Cardiac muscle cell (in vitro differentiated cells and primary cell): ENCODE measurements at regions not wholly inside any gene's neighbourhood (a gene's known extent, or its start where the extent isn't known, plus 50 kb on each side); places are given as distances from the start of the nearest gene placed in this dataset.

ENCODE experiments used
- DNase-seq, 2 donors: peaks; one replicate each; pipeline versions ENCODE4 v3.0.0 to v3.0.0-alpha.2; 2010 to 2017; ENCODE audit warnings: low read depth in 1 of 2, low spot score in 1 of 2
- H3K27ac ChIP-seq: fragments of 200-600 bp; sonication (generic); 2 replicates; pipeline ENCODE4 v1.5.1; 2016
- H3K27me3 ChIP-seq: fragments of 200-600 bp; sonication (generic); 2 replicates; pipeline ENCODE4 v1.6.0; 2016; ENCODE audit warnings: control low read depth
- H3K36me3 ChIP-seq: fragments of 200-600 bp; sonication (generic); 2 replicates; pipeline ENCODE4 v1.5.1; 2016; ENCODE audit warnings: control low read depth
- H3K4me1 ChIP-seq: fragments of 200-600 bp; sonication (generic); 2 replicates; pipeline ENCODE4 v1.8.1; 2017; ENCODE audit warnings: low read depth, mild to moderate bottlenecking, mixed run types
- H3K4me3 ChIP-seq: fragments of 200-600 bp; sonication (generic); 2 replicates; pipeline ENCODE4 v1.5.1; 2016; ENCODE audit warnings: mild to moderate bottlenecking
- H3K9me3 ChIP-seq: fragments of 200-600 bp; sonication (generic); 2 replicates; pipeline ENCODE4 v1.5.1; 2017; ENCODE audit warnings: low read depth, mild to moderate bottlenecking, control low read depth
- TF ChIP-seq, protein P1 (sequence below): IDR thresholded peaks from 2 replicates; pipeline ENCODE4 v1.5.1; 2012; ENCODE audit warnings: low read depth, mild to moderate bottlenecking, low read length

DNA sequence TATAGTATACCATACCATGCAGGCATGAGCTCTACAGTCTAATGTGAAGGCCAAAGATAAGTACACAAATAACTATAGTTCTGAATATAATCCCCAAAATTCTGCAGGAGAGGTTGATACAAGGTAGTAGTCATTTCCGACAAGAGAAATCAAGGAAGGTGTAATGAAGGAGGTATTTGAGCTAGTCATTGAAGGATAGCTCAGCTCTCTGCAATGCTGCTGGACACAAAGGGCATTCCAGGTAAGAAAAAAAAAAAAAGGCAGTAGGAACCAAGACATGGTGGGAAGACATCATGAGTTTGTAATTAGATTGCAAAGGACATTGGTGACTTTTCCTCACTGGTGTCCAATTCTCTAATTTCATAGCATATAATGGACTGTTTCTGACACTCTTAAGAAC is 285.3 kb downstream of the AHR start:
- H3K9me3 ChIP-seq = no peaks in the 10 kb centered on the region
- TF ChIP-seq, protein P1, sequence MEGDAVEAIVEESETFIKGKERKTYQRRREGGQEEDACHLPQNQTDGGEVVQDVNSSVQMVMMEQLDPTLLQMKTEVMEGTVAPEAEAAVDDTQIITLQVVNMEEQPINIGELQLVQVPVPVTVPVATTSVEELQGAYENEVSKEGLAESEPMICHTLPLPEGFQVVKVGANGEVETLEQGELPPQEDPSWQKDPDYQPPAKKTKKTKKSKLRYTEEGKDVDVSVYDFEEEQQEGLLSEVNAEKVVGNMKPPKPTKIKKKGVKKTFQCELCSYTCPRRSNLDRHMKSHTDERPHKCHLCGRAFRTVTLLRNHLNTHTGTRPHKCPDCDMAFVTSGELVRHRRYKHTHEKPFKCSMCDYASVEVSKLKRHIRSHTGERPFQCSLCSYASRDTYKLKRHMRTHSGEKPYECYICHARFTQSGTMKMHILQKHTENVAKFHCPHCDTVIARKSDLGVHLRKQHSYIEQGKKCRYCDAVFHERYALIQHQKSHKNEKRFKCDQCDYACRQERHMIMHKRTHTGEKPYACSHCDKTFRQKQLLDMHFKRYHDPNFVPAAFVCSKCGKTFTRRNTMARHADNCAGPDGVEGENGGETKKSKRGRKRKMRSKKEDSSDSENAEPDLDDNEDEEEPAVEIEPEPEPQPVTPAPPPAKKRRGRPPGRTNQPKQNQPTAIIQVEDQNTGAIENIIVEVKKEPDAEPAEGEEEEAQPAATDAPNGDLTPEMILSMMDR = no peak
- DNase-seq = no peak
- no peaks in the 10 kb centered on the region for H3K4me1 ChIP-seq
- H3K36me3 ChIP-seq = no peaks in the 10 kb centered on the region
- H3K27ac ChIP-seq = no peak overlapping the region
- H3K27me3 ChIP-seq = no peaks in the 10 kb centered on the region
- H3K4me3 ChIP-seq = no peak overlapping the region

DNA sequence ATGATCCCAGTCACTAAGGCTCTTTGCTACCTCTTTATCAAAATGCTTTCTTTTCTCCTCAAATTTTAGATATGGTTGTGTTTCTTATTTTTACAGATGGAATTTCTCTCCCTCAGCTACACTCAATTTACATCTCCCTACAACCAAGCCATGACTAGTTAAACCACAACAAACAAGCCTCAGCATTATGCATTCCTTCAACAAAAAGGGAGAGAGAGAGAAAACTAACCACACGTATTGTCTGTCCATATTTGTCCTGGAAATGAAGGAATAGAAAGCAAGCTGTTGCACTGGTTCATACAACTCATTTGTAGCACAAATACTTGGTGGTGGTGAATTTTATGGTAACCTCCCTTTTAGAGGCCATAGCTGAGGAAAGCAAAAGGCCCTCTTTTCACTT is 286.4 kb downstream of the AHR start:
- Histone ChIP-seq H3K27ac (no peak overlapping the region), H3K36me3 (no peaks in the 10 kb centered on the region), H3K4me1 (no peaks in the 10 kb centered on the region), H3K9me3 (no peaks in the 10 kb centered on the region), H3K4me3 (no peak overlapping the region), H3K27me3 (no peaks in the 10 kb centered on the region)
- TF ChIP-seq, protein P1 = no peak
- DNase-seq = peak in 1 of 2 donors; percentile 42

DNA sequence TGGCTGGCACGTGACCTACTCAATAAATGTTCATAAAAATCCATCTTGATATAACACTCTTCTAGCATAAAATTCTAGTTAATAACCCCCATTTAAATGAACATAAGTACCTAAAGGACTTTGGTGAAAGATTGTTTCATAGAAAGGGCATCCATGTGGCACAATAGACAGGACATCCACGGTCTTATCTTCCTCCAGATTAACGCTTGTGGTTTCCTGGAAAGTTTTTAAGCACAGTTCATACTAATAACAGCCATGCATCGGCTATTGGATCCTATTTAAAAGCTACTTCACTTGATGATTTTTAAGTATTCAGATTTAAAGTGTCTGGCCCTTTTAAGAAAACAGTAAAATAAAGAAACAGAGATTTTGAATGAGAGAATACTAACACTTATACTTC is 288.3 kb downstream of the AHR start:
- peak in 1 of 2 donors; percentile 16 for DNase-seq
- TF ChIP-seq, protein P1 = no peak
- H3K27ac ChIP-seq = no peak overlapping the region

DNA sequence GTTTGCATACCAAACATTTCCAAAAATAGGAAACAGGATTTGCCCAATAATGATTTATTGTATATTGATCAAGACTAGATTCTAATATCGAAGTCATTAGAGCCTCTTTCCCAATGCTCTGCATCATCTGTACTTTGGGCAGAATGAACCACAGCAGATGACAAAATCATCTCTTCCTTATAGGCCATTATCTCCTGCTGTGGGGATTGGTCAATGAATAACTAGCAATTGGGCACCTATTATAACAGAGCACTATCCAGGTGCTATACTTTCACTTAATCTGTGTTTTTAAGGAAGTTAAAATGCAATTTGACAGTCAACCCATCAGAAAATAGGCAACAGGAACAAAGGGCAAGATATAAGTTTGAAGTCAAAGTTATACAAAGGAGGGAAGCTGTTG is 290.3 kb downstream of the AHR start:
- no peak for DNase-seq
- no peak overlapping the region for H3K27ac ChIP-seq
- TF ChIP-seq, protein P1 = no peak
- no peaks in the 10 kb centered on the region for H3K9me3 ChIP-seq
- no peaks in the 10 kb centered on the region for H3K4me1 ChIP-seq
- no peaks in the 10 kb centered on the region for H3K27me3 ChIP-seq
- H3K4me3 ChIP-seq = no peak overlapping the region
- H3K36me3 ChIP-seq = no peaks in the 10 kb centered on the region

More for the DNA sequence above, 288.3 kb downstream of the AHR start:
- no peaks in the 10 kb centered on the region for H3K36me3 ChIP-seq
- H3K4me1 ChIP-seq = no peaks in the 10 kb centered on the region
- no peaks in the 10 kb centered on the region for H3K27me3 ChIP-seq
- H3K9me3 ChIP-seq = no peaks in the 10 kb centered on the region
- no peak overlapping the region for H3K4me3 ChIP-seq

DNA sequence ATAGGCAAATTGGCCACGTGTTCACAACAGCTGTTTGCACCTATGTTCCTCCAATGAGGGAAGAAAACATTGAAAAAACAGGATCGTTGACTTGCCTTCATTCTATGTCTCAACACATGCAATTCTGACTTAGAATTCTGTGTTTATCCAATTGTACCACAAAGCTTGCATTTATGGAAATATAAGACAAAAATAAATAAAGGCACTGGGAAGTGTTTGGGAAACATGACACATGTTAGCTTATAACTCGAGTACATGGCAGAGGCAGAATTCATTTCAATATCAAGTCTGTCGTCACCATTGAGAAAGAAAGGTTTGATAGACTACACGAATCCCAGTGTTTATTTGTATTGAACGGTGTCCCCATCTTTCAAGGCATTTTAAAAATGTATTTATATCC is 291.2 kb downstream of the AHR start:
- Histone ChIP-seq H3K27me3 (no peaks in the 10 kb centered on the region), H3K4me3 (no peak overlapping the region), H3K9me3 (no peaks in the 10 kb centered on the region), H3K4me1 (no peaks in the 10 kb centered on the region), H3K36me3 (no peaks in the 10 kb centered on the region), H3K27ac (no peak overlapping the region)
- DNase-seq = no peak
- TF ChIP-seq, protein P1 = no peak

DNA sequence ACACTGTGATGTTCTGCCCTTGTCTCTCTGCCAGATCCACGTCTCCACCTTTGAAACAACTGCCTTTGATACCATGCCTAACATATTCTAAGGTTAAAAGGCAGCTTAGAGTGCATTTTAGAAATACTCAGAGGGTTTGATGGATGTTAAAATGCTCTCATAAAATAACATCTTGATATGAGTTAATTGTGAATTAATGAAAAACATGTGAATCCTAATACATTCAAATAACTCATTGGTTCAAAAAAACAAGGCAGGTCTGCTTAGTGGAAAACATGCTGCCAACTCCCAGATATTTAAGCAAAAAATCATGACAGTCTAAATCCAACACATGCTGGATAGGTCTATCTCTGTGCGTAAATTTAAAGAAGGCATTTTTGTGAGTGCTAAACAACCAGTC is 291.8 kb downstream of the AHR start:
- H3K4me3 ChIP-seq = no peak overlapping the region
- no peaks in the 10 kb centered on the region for H3K4me1 ChIP-seq
- no peaks in the 10 kb centered on the region for H3K9me3 ChIP-seq
- TF ChIP-seq, protein P1 = no peak
- H3K27ac ChIP-seq = no peak overlapping the region
- no peaks in the 10 kb centered on the region for H3K36me3 ChIP-seq
- no peaks in the 10 kb centered on the region for H3K27me3 ChIP-seq
- DNase-seq = no peak
